ENCODE measurements at regions not wholly inside any gene's neighbourhood (a gene's known extent, or its start where the extent isn't known, plus 50 kb on each side); places are given as distances from the start of the nearest gene placed in this dataset.

- Histone ChIP-seq H3K4me3 (ENCODE audit: low read length) (no peak overlapping the region), H3K9ac (ENCODE audit: low read length) (no peak overlapping the region), H3K27ac (ENCODE audit: low read length) (no peak overlapping the region), H2AFZ (ENCODE audit: low read depth, low read length) (no peak overlapping the region), H4K20me1 (ENCODE audit: insufficient read depth, low read length) (no peaks in the 10 kb centered on the region), H3K79me2 (ENCODE audit: low read length) (no peaks in the 10 kb centered on the region), H3K27me3 (ENCODE audit: low read depth, low read length) (no peaks in the 10 kb centered on the region), H3K4me1 (ENCODE audit: low read length) (no peaks in the 10 kb centered on the region), H3K36me3 (replicated peaks; ENCODE audit: low read depth, low read length) (no peaks in the 10 kb centered on the region), H3K9me3 (ENCODE audit: insufficient read depth, low read length) (no peaks in the 10 kb centered on the region), H3K4me2 (ENCODE audit: low read length) (no peak overlapping the region)
- TF ChIP-seq EZH2phosphoT487 (IDR thresholded peaks at IDR 0.05; ENCODE audit: low read depth) (no peak), CTCF (IDR thresholded peaks at IDR 0.05; ENCODE audit: low read depth, low read length) (no peak)
Measured at GRCh38 chrX:97797076-97797475, 913.4 kb downstream of the RPA4 start.

GRCh38 chrX:97806238-97806637, 922.5 kb downstream of the RPA4 start:
- H4K20me1 ChIP-seq (ENCODE audit: insufficient read depth, low read length), result no peaks in the 10 kb centered on the region
- no peak overlapping the region for H3K4me3 ChIP-seq (ENCODE audit: low read length)
- H3K9me3 ChIP-seq (ENCODE audit: insufficient read depth, low read length), result no peaks in the 10 kb centered on the region
- no peaks in the 10 kb centered on the region for H3K27me3 ChIP-seq (ENCODE audit: low read depth, low read length)
- peaks cover 9% of the 10 kb centered on the region; the same call in 1 of the 2 replicates for H3K4me1 ChIP-seq (ENCODE audit: low read length)
- TF ChIP-seq CTCF (IDR thresholded peaks at IDR 0.05; ENCODE audit: low read depth, low read length), result no peak
- no peak for TF ChIP-seq EZH2phosphoT487 (IDR thresholded peaks at IDR 0.05; ENCODE audit: low read depth)
- H3K79me2 ChIP-seq (ENCODE audit: low read length), result no peaks in the 10 kb centered on the region
- no peaks in the 10 kb centered on the region for H3K36me3 ChIP-seq (replicated peaks; ENCODE audit: low read depth, low read length)
- no peak overlapping the region for H3K27ac ChIP-seq (ENCODE audit: low read length)
- no peak overlapping the region for H2AFZ ChIP-seq (ENCODE audit: low read depth, low read length)
- no peak overlapping the region for H3K4me2 ChIP-seq (ENCODE audit: low read length)
- no peak overlapping the region for H3K9ac ChIP-seq (ENCODE audit: low read length)

DNA sequence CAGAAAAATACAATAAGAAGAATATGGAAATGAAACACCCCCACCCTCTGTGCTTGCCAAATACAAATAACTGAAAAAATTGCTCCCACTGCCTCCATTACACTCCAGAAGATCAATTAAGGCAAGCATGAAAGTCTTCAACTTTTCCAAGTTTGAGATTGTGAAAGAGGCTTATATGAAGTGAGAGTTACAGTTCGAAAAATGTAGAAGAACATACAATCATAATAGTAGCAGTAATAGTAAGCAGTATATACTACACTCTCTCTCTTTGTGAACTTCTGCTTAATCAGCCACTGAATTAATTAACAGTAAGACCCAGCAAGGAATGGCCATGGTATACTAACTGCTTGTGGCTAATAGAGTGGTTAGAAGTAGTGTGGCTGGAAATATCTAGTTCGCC, 923.2 kb downstream of the RPA4 start:
- no peaks in the 10 kb centered on the region for H3K79me2 ChIP-seq (ENCODE audit: low read length)
- H3K36me3 ChIP-seq (replicated peaks; ENCODE audit: low read depth, low read length), result no peaks in the 10 kb centered on the region
- H4K20me1 ChIP-seq (ENCODE audit: insufficient read depth, low read length), result no peaks in the 10 kb centered on the region
- TF ChIP-seq EZH2phosphoT487 (IDR thresholded peaks at IDR 0.05; ENCODE audit: low read depth), result no peak
- no peak for TF ChIP-seq CTCF (IDR thresholded peaks at IDR 0.05; ENCODE audit: low read depth, low read length)
- no peak overlapping the region for H2AFZ ChIP-seq (ENCODE audit: low read depth, low read length)
- H3K27me3 ChIP-seq (ENCODE audit: low read depth, low read length), result no peaks in the 10 kb centered on the region
- no peak overlapping the region for H3K9ac ChIP-seq (ENCODE audit: low read length)
- no peaks in the 10 kb centered on the region for H3K9me3 ChIP-seq (ENCODE audit: insufficient read depth, low read length)
- H3K4me2 ChIP-seq (ENCODE audit: low read length), result no peak overlapping the region
- no peak overlapping the region for H3K4me3 ChIP-seq (ENCODE audit: low read length)
- H3K27ac ChIP-seq (ENCODE audit: low read length), result no peak overlapping the region
- H3K4me1 ChIP-seq (ENCODE audit: low read length), result peaks cover 9% of the 10 kb centered on the region; the same call in 1 of the 2 replicates

- Histone ChIP-seq H4K20me1 (ENCODE audit: insufficient read depth, low read length) (no peaks in the 10 kb centered on the region), H3K79me2 (ENCODE audit: low read length) (no peaks in the 10 kb centered on the region), H3K27me3 (ENCODE audit: low read depth, low read length) (no peaks in the 10 kb centered on the region), H3K4me3 (ENCODE audit: low read length) (no peak overlapping the region), H3K4me2 (ENCODE audit: low read length) (no peak overlapping the region), H3K4me1 (ENCODE audit: low read length) (no peaks in the 10 kb centered on the region), H3K9ac (ENCODE audit: low read length) (no peak overlapping the region), H3K27ac (ENCODE audit: low read length) (no peak overlapping the region), H3K36me3 (replicated peaks; ENCODE audit: low read depth, low read length) (no peaks in the 10 kb centered on the region), H2AFZ (ENCODE audit: low read depth, low read length) (no peak overlapping the region), H3K9me3 (ENCODE audit: insufficient read depth, low read length) (no peaks in the 10 kb centered on the region)
- TF ChIP-seq EZH2phosphoT487 (IDR thresholded peaks at IDR 0.05; ENCODE audit: low read depth), result no peak
- TF ChIP-seq CTCF (IDR thresholded peaks at IDR 0.05; ENCODE audit: low read depth, low read length), result no peak
Measured at GRCh38 chrX:97820170-97820569, 936.5 kb downstream of the RPA4 start.

Data from OCI-LY3 (cell line).